GM12874 (cell line): ENCODE measurements at regions not wholly inside any gene's neighbourhood (a gene's known extent, or its start where the extent isn't known, plus 50 kb on each side); places are given as distances from the start of the nearest gene placed in this dataset.

ENCODE experiments used
- TF ChIP-seq, protein P1 (sequence below): IDR thresholded peaks from 2 replicates; pipeline ENCODE4 v1.5.1; 2011; ENCODE audit warnings: low read depth, mild to moderate bottlenecking, control low read depth, low read length, moderate library complexity; ENCODE audit not compliant: insufficient read depth

DNA sequence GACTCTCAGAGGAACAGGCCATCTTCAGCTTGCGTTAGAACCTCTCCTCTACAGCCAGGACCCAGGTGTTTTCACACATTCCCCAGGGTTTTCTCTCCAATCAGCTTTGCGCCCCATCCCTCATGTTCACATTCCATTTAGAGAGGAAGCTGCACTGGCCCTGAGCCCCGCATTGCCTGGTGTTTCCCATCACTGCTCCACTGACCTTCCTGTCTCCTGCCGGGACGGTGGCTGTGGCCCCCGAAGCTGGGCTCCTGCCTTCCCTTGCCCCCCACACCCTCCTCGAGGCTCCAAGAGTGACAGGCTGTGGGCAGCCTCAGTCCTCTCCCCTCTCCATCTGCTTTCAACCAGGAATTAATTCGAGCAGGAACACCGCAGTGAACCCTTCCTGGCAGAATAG is 357.3 kb downstream of the THBS2 start:
- TF ChIP-seq, protein P1, sequence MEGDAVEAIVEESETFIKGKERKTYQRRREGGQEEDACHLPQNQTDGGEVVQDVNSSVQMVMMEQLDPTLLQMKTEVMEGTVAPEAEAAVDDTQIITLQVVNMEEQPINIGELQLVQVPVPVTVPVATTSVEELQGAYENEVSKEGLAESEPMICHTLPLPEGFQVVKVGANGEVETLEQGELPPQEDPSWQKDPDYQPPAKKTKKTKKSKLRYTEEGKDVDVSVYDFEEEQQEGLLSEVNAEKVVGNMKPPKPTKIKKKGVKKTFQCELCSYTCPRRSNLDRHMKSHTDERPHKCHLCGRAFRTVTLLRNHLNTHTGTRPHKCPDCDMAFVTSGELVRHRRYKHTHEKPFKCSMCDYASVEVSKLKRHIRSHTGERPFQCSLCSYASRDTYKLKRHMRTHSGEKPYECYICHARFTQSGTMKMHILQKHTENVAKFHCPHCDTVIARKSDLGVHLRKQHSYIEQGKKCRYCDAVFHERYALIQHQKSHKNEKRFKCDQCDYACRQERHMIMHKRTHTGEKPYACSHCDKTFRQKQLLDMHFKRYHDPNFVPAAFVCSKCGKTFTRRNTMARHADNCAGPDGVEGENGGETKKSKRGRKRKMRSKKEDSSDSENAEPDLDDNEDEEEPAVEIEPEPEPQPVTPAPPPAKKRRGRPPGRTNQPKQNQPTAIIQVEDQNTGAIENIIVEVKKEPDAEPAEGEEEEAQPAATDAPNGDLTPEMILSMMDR, result no peak

DNA sequence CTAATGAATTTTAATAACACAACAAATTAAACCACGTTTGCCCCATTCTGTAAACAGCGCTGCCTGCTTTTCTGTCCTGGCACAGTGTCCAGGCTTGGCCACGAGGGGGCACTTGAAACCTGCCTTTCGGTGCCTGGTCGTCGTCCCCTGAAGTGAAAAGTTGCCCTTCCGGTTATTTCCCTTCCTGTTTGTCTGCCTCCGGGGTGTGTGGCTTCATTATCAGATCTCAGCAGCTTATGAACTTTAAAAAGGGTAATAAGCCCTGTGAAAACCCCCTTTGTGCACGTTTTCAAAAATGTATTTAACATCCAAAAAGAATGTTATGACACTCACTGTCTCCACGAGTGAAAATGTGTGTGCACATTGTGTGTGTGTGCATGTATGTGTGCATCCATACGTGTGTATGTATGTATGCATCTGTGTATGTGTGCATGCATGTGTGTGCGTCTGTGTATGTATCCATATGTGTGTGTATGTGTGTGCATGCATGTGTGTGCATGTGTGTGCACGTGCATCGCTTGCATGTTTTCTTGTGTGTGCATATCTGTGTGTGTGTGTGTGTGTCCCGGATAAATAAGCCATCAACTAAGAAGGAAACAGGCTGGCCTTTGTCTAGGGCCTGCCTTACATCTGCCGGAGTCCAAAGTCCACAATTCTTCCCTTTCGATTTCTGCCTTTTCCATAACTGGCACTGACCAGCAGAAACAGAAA is 358.4 kb downstream of the THBS2 start:
- TF ChIP-seq, protein P1, result peak; percentile 76

DNA sequence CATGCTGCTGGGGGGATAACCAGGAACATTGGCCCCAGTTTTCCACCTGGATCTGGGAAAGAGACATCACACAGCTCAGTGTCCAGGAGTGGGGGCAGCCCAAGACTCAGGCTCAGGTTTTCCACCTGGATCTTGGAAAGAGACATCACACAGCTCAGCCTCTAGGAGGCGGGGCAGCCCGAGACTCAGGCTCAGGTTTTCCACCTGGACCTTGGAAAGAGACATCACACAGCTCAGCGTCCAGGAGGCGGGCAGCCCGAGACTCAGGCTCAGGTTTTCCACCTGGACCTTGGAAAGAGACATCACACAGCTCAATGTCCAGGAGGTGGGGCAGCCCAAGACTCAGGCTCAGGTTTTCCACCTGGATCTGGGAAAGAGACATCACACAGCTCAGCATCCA is 361.6 kb downstream of the THBS2 start:
- TF ChIP-seq, protein P1, result no peak

DNA sequence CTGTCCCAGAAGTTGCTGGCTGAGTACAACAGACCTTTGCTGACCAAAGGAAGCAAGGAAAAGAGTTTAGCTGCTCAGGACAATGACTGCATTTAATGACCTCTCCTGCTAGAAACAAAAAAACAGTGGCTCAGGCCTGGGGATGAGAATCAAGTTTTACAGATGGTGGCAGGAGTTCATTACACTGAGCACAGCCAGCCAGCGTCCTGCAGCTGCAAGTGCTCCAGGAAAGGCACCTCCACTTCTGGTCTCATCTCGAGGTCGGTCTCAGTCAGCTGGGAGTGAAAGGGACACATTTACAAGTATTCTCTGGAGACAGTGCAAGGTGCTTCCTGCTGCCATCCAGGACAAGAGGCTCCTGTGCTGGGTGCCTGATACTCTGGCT is 362.7 kb downstream of the THBS2 start:
- TF ChIP-seq, protein P1, result no peak

DNA sequence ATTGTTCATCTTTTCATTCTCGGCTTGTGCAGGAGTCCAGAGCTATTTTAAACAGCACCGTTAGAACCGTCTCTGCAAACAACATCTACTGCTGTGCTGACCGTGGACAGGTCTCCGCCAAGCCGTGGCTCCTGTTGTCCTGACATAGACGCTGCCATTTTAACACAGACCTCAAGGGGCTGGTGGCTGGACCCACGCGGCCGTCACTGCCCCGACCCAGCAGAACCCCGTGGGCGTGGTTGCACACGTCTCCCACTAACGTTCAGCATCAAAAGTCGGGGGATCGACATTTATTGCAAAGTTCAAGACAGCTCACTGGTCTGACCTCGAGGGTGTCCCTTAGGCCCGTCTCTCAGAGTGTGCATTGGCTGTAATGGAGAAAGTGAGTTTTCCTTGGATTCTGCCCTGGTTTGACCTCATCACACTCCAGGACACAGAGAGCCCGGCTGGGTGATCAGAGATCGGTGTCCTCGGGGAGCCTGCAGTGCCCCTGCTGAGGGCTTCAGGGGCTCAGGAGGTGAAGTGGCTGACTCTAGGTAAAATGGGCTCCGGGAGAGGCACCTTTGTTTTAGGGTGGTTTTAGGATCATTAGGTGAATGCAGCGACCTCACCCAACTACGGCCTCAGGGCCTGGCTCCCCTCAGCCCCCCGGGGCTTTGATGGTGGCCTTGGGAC is 363.2 kb downstream of the THBS2 start:
- TF ChIP-seq, protein P1, result no peak

DNA sequence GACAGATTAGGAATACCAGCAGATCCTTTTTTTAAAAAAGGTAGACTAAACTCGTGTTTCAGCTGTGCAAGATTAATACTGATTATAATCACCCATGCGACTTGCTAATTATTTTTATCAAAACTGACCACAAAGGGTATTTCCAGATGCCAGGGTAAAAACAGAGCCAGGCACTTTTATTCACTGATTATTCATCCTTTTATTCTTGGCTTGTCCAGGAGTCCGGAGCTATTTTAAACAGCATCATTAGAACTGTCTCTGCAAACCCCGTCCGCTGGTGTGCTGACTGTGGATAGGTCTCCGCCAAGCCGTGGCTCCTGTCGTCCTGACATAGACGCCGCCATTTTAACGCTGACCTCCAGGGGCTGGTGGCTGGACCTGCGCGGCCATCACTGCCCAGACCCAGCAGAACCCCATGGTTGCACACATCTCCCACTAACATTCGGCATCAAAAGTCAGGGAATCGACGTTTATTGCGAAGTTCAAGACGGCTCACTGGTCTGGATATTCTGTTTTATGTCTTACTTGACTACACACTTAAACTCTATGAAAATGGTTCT is 364.8 kb downstream of the THBS2 start:
- TF ChIP-seq, protein P1, result no peak

DNA sequence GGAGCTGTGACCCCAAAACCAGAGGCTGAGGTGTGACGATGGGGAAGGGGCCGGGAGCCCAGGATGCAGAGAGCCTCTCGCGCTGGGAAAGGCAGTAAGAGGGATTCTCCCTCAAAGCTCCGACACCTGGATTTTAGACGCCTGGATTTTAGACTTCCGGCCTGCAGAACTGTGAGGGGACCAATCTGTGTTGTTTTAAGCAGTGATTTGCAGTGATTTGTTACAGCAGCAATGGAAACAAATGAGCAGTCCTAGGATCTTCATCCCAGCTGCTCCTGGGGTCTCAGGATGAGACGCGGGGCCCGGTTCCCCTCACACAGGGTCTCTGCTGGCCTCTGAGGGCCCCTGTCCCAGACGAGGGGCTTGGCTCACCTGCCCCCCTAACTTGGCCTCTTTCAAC is 365.5 kb downstream of the THBS2 start:
- TF ChIP-seq, protein P1, result no peak
